K562 (cell line): ENCODE measurements at regions not wholly inside any gene's neighbourhood (a gene's known extent, or its start where the extent isn't known, plus 50 kb on each side); places are given as distances from the start of the nearest gene placed in this dataset.

Experiments used
- CREM ChIP-seq: IDR thresholded peaks from 2 replicates; pipeline ENCODE4 v1.6.1; 2014; ENCODE audit warnings: antibody characterized with exemption, low read depth
- EP400 ChIP-seq: fragments of 450-650 bp; IDR thresholded peaks from 2 replicates; pipeline ENCODE4 v1.6.1; 2017; ENCODE audit warnings: antibody characterized with exemption, mild to moderate bottlenecking, moderate library complexity
- HDAC2 ChIP-seq: fragments of 450-650 bp; IDR thresholded peaks from 2 replicates; pipeline ENCODE4 v1.6.1; 2016; ENCODE audit warnings: mild to moderate bottlenecking
- HMGXB4 ChIP-seq: sonication (generic); formaldehyde crosslinking; IDR thresholded peaks from 2 replicates; pipeline ENCODE4 v1.8.1; 2023; ENCODE audit warnings: mild to moderate bottlenecking, missing genetic modification reagents
- MCM5 ChIP-seq: fragments of 450-650 bp; IDR thresholded peaks from 2 replicates; pipeline ENCODE4 v1.6.1; 2016; ENCODE audit warnings: low read depth
- NEUROD1 ChIP-seq: fragments of 150-350 bp; IDR thresholded peaks from 2 replicates; pipeline ENCODE4 v1.6.1; 2014; ENCODE audit warnings: borderline replicate concordance, low read length, low read depth; ENCODE audit not compliant: partially characterized antibody
- NFRKB ChIP-seq: fragments of 450-650 bp; IDR thresholded peaks from 2 replicates; pipeline ENCODE4 v1.6.1; 2016; ENCODE audit warnings: low read depth
- NFYB ChIP-seq: IDR thresholded peaks from 2 replicates; pipeline ENCODE4 v1.6.1; 2011; ENCODE audit warnings: mild to moderate bottlenecking, moderate library complexity; ENCODE audit not compliant: insufficient read length; ENCODE audit errors: extremely low read depth
- RAD51 ChIP-seq: fragments of 450-650 bp; IDR thresholded peaks from 2 replicates; pipeline ENCODE4 v1.7.1; 2016; ENCODE audit warnings: low read depth, mild to moderate bottlenecking, borderline replicate concordance
- RBM25 ChIP-seq: fragments of 200-400 bp; formaldehyde crosslinking; IDR thresholded peaks from 2 replicates; pipeline ENCODE4 v1.6.1; 2018; ENCODE audit warnings: low read length, low read depth, moderate library complexity; ENCODE audit not compliant: severe bottlenecking
- SMAD3 ChIP-seq: fragments of 450-650 bp; formaldehyde crosslinking; conservative IDR thresholded peaks from 2 replicates; pipeline ENCODE4 v1.4.0; 2020; ENCODE audit warnings: mild to moderate bottlenecking
- TFE3 ChIP-seq: fragments of 450-650 bp; formaldehyde crosslinking; IDR thresholded peaks from 2 replicates; pipeline ENCODE4 v1.4.0; 2020; ENCODE audit warnings: mild to moderate bottlenecking, mixed read lengths
- TOE1 ChIP-seq, 2 experiments: fragments of 450-650 bp in 1 of 2; sonication (generic) in 1 of 2; formaldehyde crosslinking in 1 of 2; IDR thresholded peaks; 2 replicates each; pipeline versions ENCODE4 v1.7.1 to v1.8.0; 2016 to 2022; ENCODE audit warnings: borderline replicate concordance in 2 of 2, mild to moderate bottlenecking in 2 of 2, antibody characterized with exemption in 1 of 2, inconsistent platforms in 1 of 2, low read depth in 1 of 2, missing genetic modification reagents in 1 of 2, moderate library complexity in 1 of 2
- TRIM24 ChIP-seq, 2 experiments: fragments of 450-650 bp; IDR thresholded peaks; 2 replicates each; pipeline ENCODE4 v1.6.1; 2016
- USF1 ChIP-seq: sonication (generic); formaldehyde crosslinking; IDR thresholded peaks from 2 replicates; pipeline ENCODE4 v1.9.0; 2022; ENCODE audit warnings: mild to moderate bottlenecking, missing genetic modification reagents
- USF2 ChIP-seq: sonication (generic); formaldehyde crosslinking; IDR thresholded peaks from 2 replicates; pipeline ENCODE4 v1.5.0; 2020; ENCODE audit warnings: missing genetic modification reagents
- ZNF592 ChIP-seq: fragments of 450-650 bp; IDR thresholded peaks from 2 replicates; pipeline ENCODE4 v1.6.1; 2017; ENCODE audit warnings: antibody characterized with exemption, mild to moderate bottlenecking
- ZNF707 ChIP-seq: fragments of 250-450 bp; sonication (Bioruptor Pico); conservative IDR thresholded peaks from 2 replicates; pipeline ENCODE4 v1.8.0; 2022; ENCODE audit warnings: inconsistent platforms, mild to moderate bottlenecking, moderate library complexity

- TF ChIP-seq TFE3 (CRISPR knock-in tag) (peak; percentile 60), USF2 (CRISPR knock-in tag) (peak; percentile 92), SMAD3 (CRISPR knock-in tag) (no peak), HMGXB4 (CRISPR knock-in tag) (no peak), CREM (no peak), EP400 (no peak), RBM25 (peak; percentile 9), HDAC2 (no peak), ZNF592 (no peak), MCM5 (no peak), NFYB (peak; percentile 32), TOE1 (IDR thresholded peaks at IDR 0.05; ENCODE audit: borderline replicate concordance) (peak; percentile 53; the same call in 1 of the 2 replicates), TOE1 (CRISPR knock-in tag; IDR thresholded peaks at IDR 0.05; ENCODE audit: borderline replicate concordance, low read depth) (no peak), USF1 (CRISPR knock-in tag) (peak; percentile 77), ZNF707 (CRISPR knock-in tag) (no peak), NEUROD1 (no peak), TRIM24 (IDR thresholded peaks at IDR 0.05) (no peak), NFRKB (no peak), RAD51 (peak; percentile 90)
Measured at GRCh38 chr15:69823223-69823907, 274.4 kb downstream of the TLE3 start (continued).
